OCI-LY1 (cell line): ENCODE measurements at regions not wholly inside any gene's neighbourhood (a gene's known extent, or its start where the extent isn't known, plus 50 kb on each side); places are given as distances from the start of the nearest gene placed in this dataset.

Experiments
- H2AFZ ChIP-seq: fragments of 200-600 bp; sonication (generic), shearing (Covaris generic); 2 replicates; pipeline ENCODE4 v1.6.0; 2014; ENCODE audit warnings: antibody characterized with exemption, mild to moderate bottlenecking, low read length
- H3F3A ChIP-seq: fragments of 200-600 bp; sonication (generic), shearing (Covaris generic); 2 replicates; pipeline ENCODE4 v1.6.0; 2014; ENCODE audit warnings: mild to moderate bottlenecking, antibody characterized with exemption, low read length, moderate library complexity; ENCODE audit not compliant: insufficient read depth
- H3K27ac ChIP-seq: fragments of 200-600 bp; sonication (generic); 2 replicates; pipeline ENCODE4 v1.5.1; 2014; ENCODE audit warnings: low read length, mixed run types, mild to moderate bottlenecking, low read depth; ENCODE audit not compliant: poor library complexity, severe bottlenecking
- H3K27me3 ChIP-seq: fragments of 200-600 bp; sonication (generic); 2 replicates; pipeline ENCODE4 v1.6.0; 2014; ENCODE audit warnings: antibody characterized with exemption, mild to moderate bottlenecking, low read length, moderate library complexity; ENCODE audit not compliant: insufficient read depth
- H3K36me3 ChIP-seq: fragments of 200-600 bp; sonication (generic); 2 replicates; pipeline ENCODE4 v1.6.1; 2014; ENCODE audit warnings: mild to moderate bottlenecking, antibody characterized with exemption, low read length, moderate library complexity, mixed read lengths; ENCODE audit not compliant: insufficient read depth
- H3K4me1 ChIP-seq: fragments of 200-600 bp; sonication (generic); 2 replicates; pipeline ENCODE4 v1.5.1; 2014; ENCODE audit warnings: mild to moderate bottlenecking, low read length, moderate library complexity; ENCODE audit not compliant: insufficient read depth, severe bottlenecking
- H3K4me2 ChIP-seq: fragments of 200-600 bp; sonication (generic), shearing (Covaris generic); 2 replicates; pipeline ENCODE4 v1.6.1; 2014; ENCODE audit warnings: low read length
- H3K4me3 ChIP-seq: fragments of 200-600 bp; sonication (generic); 2 replicates; pipeline ENCODE4 v1.5.1; 2014; ENCODE audit warnings: low read length, low read depth, mild to moderate bottlenecking, mixed read lengths; ENCODE audit not compliant: poor library complexity, severe bottlenecking
- H3K79me2 ChIP-seq: fragments of 200-600 bp; shearing (Covaris generic); 2 replicates; pipeline ENCODE4 v1.6.1; 2016; ENCODE audit warnings: mixed run types, low read length, mixed read lengths; ENCODE audit not compliant: insufficient read depth
- H3K9ac ChIP-seq: fragments of 200-600 bp; sonication (generic), shearing (Covaris generic); 2 replicates; pipeline ENCODE4 v1.6.1; 2014; ENCODE audit warnings: mild to moderate bottlenecking, low read length, mixed read lengths
- H3K9me2 ChIP-seq: fragments of 200-600 bp; sonication (generic), shearing (Covaris generic); 2 replicates; pipeline ENCODE4 v1.6.1; 2014; ENCODE audit warnings: low read depth, mild to moderate bottlenecking, low read length, mixed read lengths
- H3K9me3 ChIP-seq: fragments of 200-600 bp; shearing (Covaris generic); 2 replicates; pipeline ENCODE4 v1.6.1; 2014; ENCODE audit warnings: low read length, mixed read lengths
- H4K20me1 ChIP-seq: fragments of 200-600 bp; sonication (generic), shearing (Covaris generic); 2 replicates; pipeline ENCODE4 v1.6.0; 2016; ENCODE audit warnings: mild to moderate bottlenecking, low read length; ENCODE audit not compliant: insufficient read depth
- CTCF ChIP-seq: fragments of 200-600 bp; sonication (generic), shearing (Covaris generic); IDR thresholded peaks from 2 replicates; pipeline ENCODE4 v1.5.1; 2017; ENCODE audit warnings: mild to moderate bottlenecking, antibody characterized with exemption, low read length, moderate library complexity, mixed read lengths
- EZH2 ChIP-seq: fragments of 200-600 bp; sonication (generic), shearing (Covaris generic); IDR thresholded peaks from 2 replicates; pipeline ENCODE4 v1.8.0; 2017; ENCODE audit warnings: borderline replicate concordance, mixed run types, mild to moderate bottlenecking, antibody characterized with exemption, low read length, moderate library complexity, mixed read lengths

- no peak overlapping the region for H3K4me3 ChIP-seq
- TF ChIP-seq CTCF = no peak
- no peak for TF ChIP-seq EZH2
- no peaks in the 10 kb centered on the region for H3K4me1 ChIP-seq
- no peaks in the 10 kb centered on the region for H3K36me3 ChIP-seq
- no peaks in the 10 kb centered on the region for H4K20me1 ChIP-seq
- H3K27ac ChIP-seq = no peak overlapping the region
- no peaks in the 10 kb centered on the region for H3K79me2 ChIP-seq
- no peaks in the 10 kb centered on the region for H3K9me2 ChIP-seq
- no peak overlapping the region for H2AFZ ChIP-seq
- H3K27me3 ChIP-seq = no peaks in the 10 kb centered on the region
- no peak overlapping the region for H3K9ac ChIP-seq
- H3K4me2 ChIP-seq = no peak overlapping the region
- no peaks in the 10 kb centered on the region for H3K9me3 ChIP-seq
- no peaks in the 10 kb centered on the region for H3F3A ChIP-seq
These were observed 143.4 kb upstream of the EEF1E1 start for GRCh38 chr6:8245726-8246125.

- no peaks in the 10 kb centered on the region for H4K20me1 ChIP-seq
These were observed 141.1 kb upstream of the EEF1E1 start for GRCh38 chr6:8243475-8243874.

GRCh38 chr6:8242885-8243284 lies 140.5 kb upstream of the EEF1E1 start:
- Histone ChIP-seq H3F3A (no peaks in the 10 kb centered on the region), H3K9ac (no peak overlapping the region), H3K4me1 (no peaks in the 10 kb centered on the region), H4K20me1 (no peaks in the 10 kb centered on the region), H3K27ac (no peak overlapping the region), H3K36me3 (no peaks in the 10 kb centered on the region), H3K9me3 (no peaks in the 10 kb centered on the region), H3K4me3 (no peak overlapping the region), H2AFZ (no peak overlapping the region), H3K9me2 (no peaks in the 10 kb centered on the region), H3K79me2 (no peaks in the 10 kb centered on the region), H3K4me2 (no peak overlapping the region), H3K27me3 (no peaks in the 10 kb centered on the region)
- TF ChIP-seq EZH2 = no peak
- TF ChIP-seq CTCF = no peak

More at GRCh38 chr6:8243475-8243874, 141.1 kb upstream of the EEF1E1 start:
- no peak for TF ChIP-seq EZH2
- no peak for TF ChIP-seq CTCF
- Histone ChIP-seq H3K9ac (no peak overlapping the region), H3K27ac (no peak overlapping the region), H3K79me2 (no peaks in the 10 kb centered on the region), H3K9me2 (no peaks in the 10 kb centered on the region), H3K9me3 (no peaks in the 10 kb centered on the region), H3K36me3 (no peaks in the 10 kb centered on the region), H2AFZ (no peak overlapping the region), H3F3A (no peaks in the 10 kb centered on the region), H3K4me3 (no peak overlapping the region), H3K4me1 (no peaks in the 10 kb centered on the region), H3K27me3 (no peaks in the 10 kb centered on the region), H3K4me2 (no peak overlapping the region)
